Ecto neural progenitor cell (in vitro differentiated cells): ENCODE measurements at regions not wholly inside any gene's neighbourhood (a gene's known extent, or its start where the extent isn't known, plus 50 kb on each side); places are given as distances from the start of the nearest gene placed in this dataset.
"Not testable (repeated sequence)": the region's sequence is repeated elsewhere in the genome, so short reads cannot be mapped to it uniquely, and the experiment has no call there.

Experiments
- DNase-seq: peaks from one replicate; pipeline ENCODE4 v3.0.0-alpha.2; 2018; ENCODE audit warnings: low spot score

DNA sequence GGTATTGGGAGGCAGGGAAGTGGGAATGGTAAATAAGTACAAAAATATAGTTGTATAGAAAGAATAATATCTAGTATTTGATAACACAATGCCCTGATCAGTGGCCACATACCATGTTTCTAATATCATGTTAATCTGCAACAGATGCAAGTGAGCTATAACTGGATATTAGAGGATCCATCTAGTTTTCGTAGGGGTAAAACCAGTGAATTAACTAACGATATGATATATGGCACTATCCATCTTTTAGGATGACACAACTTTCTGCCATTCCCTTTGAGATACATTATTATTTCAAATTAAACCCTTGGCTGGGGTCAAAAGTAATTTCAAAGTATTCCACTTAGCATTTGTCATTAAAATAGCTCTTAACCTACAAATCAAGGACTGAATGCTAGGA, 1686.2 kb downstream of the SLITRK1 start:
- DNase-seq: no peak

DNA sequence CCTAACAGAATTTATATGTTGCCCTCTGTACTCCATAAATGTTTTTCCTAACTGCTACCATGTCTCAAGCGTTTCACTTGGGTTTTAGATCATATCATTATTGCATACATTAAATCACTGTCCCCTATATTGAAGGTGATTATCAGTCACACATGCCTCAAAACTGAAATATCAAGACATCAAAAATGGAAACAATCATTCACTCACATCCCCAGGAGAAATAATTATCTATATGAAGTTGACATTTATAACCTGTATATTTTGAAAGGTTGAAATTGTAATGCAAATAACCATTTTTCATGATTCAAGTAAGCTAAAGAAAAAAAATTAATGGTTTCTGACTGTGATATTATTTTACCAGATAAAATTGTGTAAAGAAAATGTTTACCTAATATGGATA, 1695.0 kb downstream of the SLITRK1 start:
- no peak for DNase-seq

- no peak for DNase-seq
Observed at GRCh38 chr13:82176751-82177150, 1705.5 kb downstream of the SLITRK1 start.

DNA sequence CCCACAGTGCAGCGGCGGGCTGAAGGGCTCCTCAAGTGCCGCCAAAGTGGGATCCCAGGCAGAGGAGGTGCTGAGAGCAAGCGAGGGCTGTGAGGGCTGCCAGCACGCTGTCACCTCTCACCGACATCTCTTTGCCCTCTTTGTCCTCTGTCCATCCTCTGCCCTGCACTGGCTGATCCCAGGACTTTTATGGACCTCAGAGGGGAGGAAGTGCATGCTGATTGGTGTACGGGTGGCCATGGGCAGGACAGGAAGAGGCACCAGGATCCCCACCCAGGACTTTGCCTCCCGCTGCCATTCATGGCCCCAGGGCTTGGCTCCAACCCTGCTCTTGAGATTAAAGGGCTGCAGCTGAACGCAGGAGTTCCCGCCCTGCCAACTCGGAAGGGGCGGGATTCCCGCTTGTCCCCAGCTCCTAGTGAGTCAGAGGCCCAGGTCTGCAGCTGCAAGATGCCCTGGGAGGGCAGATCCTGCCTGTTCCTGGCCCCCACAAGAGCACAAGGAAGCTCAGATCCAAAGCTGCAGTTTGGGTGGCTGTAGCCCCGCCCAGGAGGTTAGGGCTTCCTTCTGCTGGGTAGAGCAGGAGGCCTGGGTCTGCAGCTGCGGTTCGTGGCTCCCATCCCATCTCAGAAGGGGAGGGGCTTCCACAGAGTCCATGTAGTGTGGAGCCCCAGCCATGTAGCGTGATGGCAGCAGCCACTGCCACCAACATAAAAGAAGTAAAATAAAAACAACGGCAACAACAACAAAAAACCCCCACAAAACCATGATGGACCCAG, 1716.7 kb downstream of the SLITRK1 start:
- no peak for DNase-seq

- DNase-seq: not testable (repeated sequence)
Observed at GRCh38 chr13:82164780-82165395, 1717.4 kb downstream of the SLITRK1 start.

GRCh38 chr13:82147526-82147925, 1734.7 kb downstream of the SLITRK1 start:
- DNase-seq: no peak

GRCh38 chr13:82136880-82137279, 1745.4 kb downstream of the SLITRK1 start:
- no peak for DNase-seq

GRCh38 chr13:82129281-82129680, 1753.0 kb downstream of the SLITRK1 start:
- no peak for DNase-seq

- no peak for DNase-seq
Observed at GRCh38 chr13:82118589-82118988, 1763.7 kb downstream of the SLITRK1 start.

DNA sequence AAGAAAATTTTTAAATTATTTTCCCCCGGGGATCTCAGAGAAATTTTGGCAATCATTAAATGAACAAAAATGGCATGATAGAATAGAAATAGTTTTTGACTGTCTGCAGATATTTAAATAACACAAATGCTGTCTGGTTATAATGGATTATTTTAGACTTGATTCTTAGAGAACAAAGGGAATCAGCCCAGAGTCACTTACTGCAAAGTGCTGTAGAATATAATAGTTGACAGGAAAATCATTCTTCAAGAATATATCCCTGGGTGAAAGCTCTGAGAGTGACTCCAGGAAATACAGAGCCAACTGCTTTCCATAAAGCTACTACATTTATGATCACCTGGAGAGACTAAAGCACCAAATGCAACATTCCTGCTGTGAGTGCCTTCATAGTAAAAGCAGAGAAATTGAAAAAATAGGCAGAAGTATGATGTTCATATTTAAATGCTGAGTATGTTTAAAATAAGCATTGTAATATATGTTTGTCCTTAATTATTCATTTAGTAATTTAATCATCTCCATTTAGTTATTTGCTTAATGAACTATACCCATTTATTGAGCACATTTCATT, 1765.8 kb downstream of the SLITRK1 start:
- DNase-seq: no peak

DNA sequence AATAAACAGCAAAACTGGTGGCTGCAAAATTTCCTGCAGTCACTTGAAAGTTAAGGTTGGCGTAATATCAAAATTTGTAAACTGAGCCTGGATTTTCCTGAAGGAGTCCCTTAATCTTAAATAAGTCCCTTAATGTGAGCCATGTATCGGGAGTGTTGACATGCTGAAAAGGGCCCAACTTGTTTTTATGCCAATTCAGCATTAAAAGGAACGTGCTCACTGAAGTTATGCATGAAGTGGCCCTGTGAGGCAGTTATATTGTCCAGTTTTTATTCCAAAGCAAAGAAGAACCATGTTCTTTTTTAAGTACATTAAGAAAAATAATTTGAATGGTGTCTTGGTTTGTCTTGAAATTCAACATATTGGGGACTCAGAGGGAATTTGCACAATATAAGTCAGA, 1766.9 kb downstream of the SLITRK1 start:
- no peak for DNase-seq

DNA sequence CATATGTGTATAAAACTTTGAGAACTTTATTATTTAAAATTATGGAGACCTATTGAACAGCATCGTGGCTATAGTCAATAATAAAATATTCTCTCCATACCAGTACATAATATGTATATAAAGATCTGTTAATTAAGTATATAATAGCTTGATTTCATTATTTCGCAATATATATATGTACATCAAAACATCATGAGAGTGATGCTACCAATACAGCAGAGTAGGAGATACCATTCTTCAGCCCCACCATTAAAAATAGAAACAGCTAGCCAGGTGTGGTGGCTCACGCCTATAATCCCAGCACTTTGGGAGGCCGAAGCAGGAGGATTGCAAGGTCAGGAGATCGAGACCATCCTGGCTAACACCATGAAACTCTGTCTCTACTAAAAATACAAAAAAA, 1755.3 kb upstream of the SPRY2 start:
- no peak for DNase-seq

- DNase-seq: no peak
Observed at GRCh38 chr13:82092312-82092711, 1751.4 kb upstream of the SPRY2 start.

DNA sequence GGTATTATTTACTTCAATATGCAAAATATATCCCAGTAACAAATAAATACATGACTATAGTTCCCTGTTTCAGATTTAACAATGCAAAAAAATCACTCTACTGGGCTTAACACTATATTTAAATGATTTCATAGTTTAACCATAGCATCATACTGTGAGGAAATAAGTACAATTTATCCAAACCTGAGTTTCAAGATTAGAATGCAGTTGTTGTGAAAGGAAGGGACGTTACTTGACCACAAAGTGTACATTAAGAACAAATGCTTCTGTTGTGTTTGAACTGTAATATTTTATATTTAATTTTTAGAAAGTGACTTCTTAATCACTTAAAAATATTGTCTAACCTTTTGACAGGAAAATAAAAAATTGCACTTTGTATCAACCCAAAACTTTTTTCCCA, 1747.9 kb upstream of the SPRY2 start:
- no peak for DNase-seq

DNA sequence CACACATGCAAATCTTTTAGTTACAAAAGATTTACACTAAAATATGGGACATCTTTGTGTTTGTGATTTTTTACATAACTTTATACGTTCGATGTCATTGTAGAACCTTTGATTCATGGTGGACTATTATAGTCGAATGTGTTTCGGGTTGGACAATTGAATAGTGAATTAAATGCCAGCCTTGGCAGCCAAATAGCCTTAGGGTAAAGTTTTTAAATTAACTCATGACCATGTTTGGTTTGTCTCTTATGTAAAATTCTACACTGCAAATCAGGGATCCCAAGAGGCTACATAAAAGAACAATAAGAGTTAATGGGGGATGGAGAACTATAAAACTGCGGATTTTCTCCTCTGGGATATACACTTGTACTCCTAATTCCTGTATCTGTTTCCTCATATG, 1735.6 kb upstream of the SPRY2 start:
- DNase-seq: no peak

GRCh38 chr13:82070416-82070815, 1729.5 kb upstream of the SPRY2 start:
- DNase-seq: no peak

DNA sequence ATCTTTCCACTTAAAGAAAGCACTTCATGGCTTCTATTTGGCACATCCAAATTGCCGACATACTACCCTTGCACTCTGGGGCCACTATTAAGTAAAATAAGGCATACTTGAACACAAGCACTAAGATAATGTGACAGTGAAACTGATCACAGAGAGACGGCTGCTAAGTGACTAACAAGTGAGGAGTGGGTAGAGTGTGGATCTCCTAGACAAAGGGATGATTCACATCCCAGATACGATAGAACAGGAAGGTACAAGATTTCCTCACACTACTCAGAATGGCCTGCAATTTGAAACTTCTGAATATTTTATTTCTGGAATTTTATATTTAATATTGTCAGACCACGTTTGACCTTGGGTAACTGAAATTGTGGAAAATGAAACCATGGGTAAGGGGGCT, 1721.8 kb upstream of the SPRY2 start:
- DNase-seq: no peak

DNA sequence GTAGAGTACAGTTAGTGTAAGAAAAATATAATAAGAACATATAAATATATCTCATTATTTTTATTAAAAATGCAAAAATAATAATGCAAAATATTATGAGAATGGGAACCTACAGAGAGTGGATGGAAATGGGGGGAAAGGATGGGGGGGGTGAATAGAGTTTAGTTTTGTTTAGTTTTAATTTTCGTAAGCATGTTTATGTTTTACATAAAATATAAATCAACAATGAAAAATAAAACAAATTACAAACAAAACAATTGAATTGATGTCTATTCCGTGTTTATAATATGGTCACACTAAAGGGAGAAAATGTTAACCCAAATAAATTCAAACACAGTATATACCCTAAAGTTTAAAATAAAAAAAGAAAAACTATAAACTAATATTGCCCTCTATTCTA, 1717.4 kb upstream of the SPRY2 start:
- no peak for DNase-seq

DNA sequence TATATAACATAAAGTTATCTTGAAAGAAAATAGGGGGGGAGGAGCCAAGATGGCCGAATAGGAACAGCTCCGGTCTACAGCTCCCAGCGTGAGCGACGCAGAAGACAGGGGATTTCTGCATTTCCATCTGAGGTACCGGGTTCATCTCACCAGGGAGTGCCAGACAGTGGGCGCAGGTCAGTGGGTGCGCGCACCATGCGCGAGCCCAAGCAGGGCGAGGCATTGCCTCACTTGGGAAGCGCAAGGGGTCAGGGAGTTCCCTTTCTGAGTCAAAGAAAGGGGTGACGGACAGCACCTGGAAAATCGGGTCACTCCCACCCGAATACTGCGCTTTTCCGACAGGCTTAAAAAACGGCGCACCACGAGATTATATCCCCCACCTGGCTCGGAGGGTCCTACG, 1704.4 kb upstream of the SPRY2 start:
- not testable (repeated sequence) for DNase-seq

- no peak for DNase-seq
Observed at GRCh38 chr13:82036602-82037001, 1695.7 kb upstream of the SPRY2 start.

DNA sequence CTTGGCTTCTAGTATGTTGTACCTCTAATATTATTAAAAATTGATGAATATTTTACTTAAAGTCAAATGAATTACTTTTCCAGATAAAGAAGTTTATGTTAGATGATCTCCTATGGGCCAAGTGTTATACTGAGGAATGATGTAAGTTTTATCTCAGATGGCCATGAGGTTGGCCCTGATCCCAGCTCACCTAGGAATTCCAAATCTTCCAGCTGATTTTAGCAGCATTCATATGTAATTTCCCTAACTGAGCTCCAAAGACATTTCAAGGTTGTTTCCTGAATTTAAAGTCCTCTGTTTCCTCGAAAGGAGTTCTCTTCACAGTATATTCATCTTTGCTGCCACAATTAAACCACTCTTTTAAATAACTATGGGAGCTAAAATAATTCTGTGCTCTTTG, 1670.4 kb upstream of the SPRY2 start:
- DNase-seq: no peak

- no peak for DNase-seq
Observed at GRCh38 chr13:82010780-82011179, 1669.9 kb upstream of the SPRY2 start.

GRCh38 chr13:82002710-82003109, 1661.8 kb upstream of the SPRY2 start:
- DNase-seq: no peak

GRCh38 chr13:81995316-81995715, 1654.4 kb upstream of the SPRY2 start:
- DNase-seq: no peak
